Subcutaneous abdominal adipose tissue (tissue), 5 donors: ENCODE measurements at regions not wholly inside any gene's neighbourhood (a gene's known extent, or its start where the extent isn't known, plus 50 kb on each side); places are given as distances from the start of the nearest gene placed in this dataset.
"Not testable (repeated sequence)": the region's sequence is repeated elsewhere in the genome, so short reads cannot be mapped to it uniquely, and the experiment has no call there.

Source experiments
- H3K27ac ChIP-seq: one replicate; pipeline ENCODE4 v1.7.0; 2013; ENCODE audit warnings: low read depth, mild to moderate bottlenecking, inconsistent platforms, low read length, moderate library complexity
- H3K27me3 ChIP-seq, 5 donors: one replicate each; pipeline ENCODE4 v1.7.0; 2013; ENCODE audit warnings: low read length in 5 of 5, inconsistent platforms in 1 of 5; ENCODE audit not compliant: control insufficient read depth in 5 of 5, insufficient read depth in 4 of 5
- H3K36me3 ChIP-seq, 5 donors: one replicate each; pipeline ENCODE4 v1.7.0; 2013; ENCODE audit warnings: low read length in 5 of 5; ENCODE audit not compliant: control insufficient read depth in 5 of 5, insufficient read depth in 5 of 5
- H3K4me1 ChIP-seq, 5 donors: one replicate each; pipeline ENCODE4 v1.7.0; 2013; ENCODE audit warnings: low read length in 5 of 5, mild to moderate bottlenecking in 3 of 5, moderate library complexity in 1 of 5; ENCODE audit not compliant: control insufficient read depth in 5 of 5, insufficient read depth in 5 of 5
- H3K4me3 ChIP-seq, 5 donors: one replicate each; pipeline ENCODE4 v1.7.0; 2013; ENCODE audit warnings: low read length in 5 of 5, low read depth in 1 of 5
- H3K9ac ChIP-seq, 5 donors: one replicate each; pipeline ENCODE4 v1.7.0; 2013; ENCODE audit warnings: low read length in 5 of 5, mild to moderate bottlenecking in 4 of 5, moderate library complexity in 3 of 5
- H3K9me3 ChIP-seq, 5 donors: one replicate each; pipeline ENCODE4 v1.7.0; 2013; ENCODE audit warnings: low read length in 5 of 5; ENCODE audit not compliant: control insufficient read depth in 5 of 5
- donor health status: healthy.
- donor health status: healthy.
- donor health status: healthy.
- donor health status: healthy.
- donor health status: healthy.

GRCh38 chrX:99248180-99248579, 1161.9 kb downstream of the PCDH19 start:
- Histone ChIP-seq H3K27me3 (peaks cover 0 to 4% (median 0%) of the 10 kb centered on the region in 5 donors), H3K27ac (no peak overlapping the region), H3K36me3 (no peaks in the 10 kb centered on the region), H3K9me3 (no peaks in the 10 kb centered on the region), H3K4me3 (no peak overlapping the region), H3K4me1 (no peaks in the 10 kb centered on the region), H3K9ac (no peak overlapping the region)

- H3K27me3 ChIP-seq, result peaks cover 0 to 4% (median 0%) of the 10 kb centered on the region in 5 donors
- peaks cover 0 to 6% (median 0%) of the 10 kb centered on the region in 5 donors for H3K9me3 ChIP-seq
- H3K4me3 ChIP-seq, result no peak overlapping the region
- no peak overlapping the region for H3K9ac ChIP-seq
- no peaks in the 10 kb centered on the region for H3K4me1 ChIP-seq
- H3K27ac ChIP-seq, result no peak overlapping the region
- H3K36me3 ChIP-seq, result no peaks in the 10 kb centered on the region
These were observed 1168.1 kb downstream of the PCDH19 start for GRCh38 chrX:99242001-99242400.

- not testable (repeated sequence) for H3K36me3 ChIP-seq, H3K27me3 ChIP-seq, H3K4me1 ChIP-seq, H3K27ac ChIP-seq, H3K9ac ChIP-seq, H3K9me3 ChIP-seq, H3K4me3 ChIP-seq
These were observed 1175.7 kb downstream of the PCDH19 start for GRCh38 chrX:99234384-99234783.

- Histone ChIP-seq H3K36me3 (no peaks in the 10 kb centered on the region), H3K4me1 (no peaks in the 10 kb centered on the region), H3K9ac (no peak overlapping the region), H3K9me3 (peaks cover 0 to 5% (median 0%) of the 10 kb centered on the region in 5 donors), H3K4me3 (no peak overlapping the region), H3K27me3 (peaks cover 0 to 2% (median 0%) of the 10 kb centered on the region in 5 donors), H3K27ac (no peak overlapping the region)
These were observed 1217.7 kb downstream of the PCDH19 start for GRCh38 chrX:99192421-99192820.

GRCh38 chrX:99184153-99184552, 1225.9 kb downstream of the PCDH19 start:
- H3K27me3 ChIP-seq, result peaks cover 0 to 5% (median 0%) of the 10 kb centered on the region in 5 donors
- no peaks in the 10 kb centered on the region for H3K9me3 ChIP-seq
- no peaks in the 10 kb centered on the region for H3K36me3 ChIP-seq

GRCh38 chrX:99172958-99173357, 1237.1 kb downstream of the PCDH19 start:
- Histone ChIP-seq H3K4me1 (no peaks in the 10 kb centered on the region), H3K27me3 (peaks cover 0 to 5% (median 0%) of the 10 kb centered on the region in 5 donors), H3K36me3 (no peaks in the 10 kb centered on the region)

More at GRCh38 chrX:99184153-99184552, 1225.9 kb downstream of the PCDH19 start:
- Histone ChIP-seq H3K4me1 (no peaks in the 10 kb centered on the region), H3K4me3 (no peak overlapping the region), H3K27ac (no peak overlapping the region), H3K9ac (no peak overlapping the region)

GRCh38 chrX:99142745-99143144, 1267.3 kb downstream of the PCDH19 start:
- Histone ChIP-seq H3K9ac (no peak overlapping the region), H3K27ac (no peak overlapping the region), H3K27me3 (peaks cover 0 to 10% (median 0%) of the 10 kb centered on the region in 5 donors), H3K4me3 (no peak overlapping the region), H3K4me1 (no peaks in the 10 kb centered on the region), H3K36me3 (no peaks in the 10 kb centered on the region), H3K9me3 (peaks cover 0 to 12% (median 6%) of the 10 kb centered on the region in 5 donors)

More at GRCh38 chrX:99172958-99173357, 1237.1 kb downstream of the PCDH19 start:
- Histone ChIP-seq H3K9ac (no peak overlapping the region), H3K27ac (no peak overlapping the region), H3K9me3 (no peaks in the 10 kb centered on the region), H3K4me3 (no peak overlapping the region)

- H3K4me3 ChIP-seq, result no peak overlapping the region
- no peaks in the 10 kb centered on the region for H3K36me3 ChIP-seq
- no peaks in the 10 kb centered on the region for H3K4me1 ChIP-seq
- no peak overlapping the region for H3K9ac ChIP-seq
- H3K9me3 ChIP-seq, result no peaks in the 10 kb centered on the region
- H3K27me3 ChIP-seq, result peaks cover 0 to 7% (median 0%) of the 10 kb centered on the region in 5 donors
- no peak overlapping the region for H3K27ac ChIP-seq
These were observed 1272.6 kb downstream of the PCDH19 start for GRCh38 chrX:99137488-99137887.

- H3K36me3 ChIP-seq, result no peaks in the 10 kb centered on the region
- no peak overlapping the region for H3K27ac ChIP-seq
- H3K9me3 ChIP-seq, result no peaks in the 10 kb centered on the region
- no peak overlapping the region for H3K9ac ChIP-seq
- H3K4me1 ChIP-seq, result no peaks in the 10 kb centered on the region
- no peak overlapping the region for H3K4me3 ChIP-seq
- peaks cover 0 to 9% (median 0%) of the 10 kb centered on the region in 5 donors for H3K27me3 ChIP-seq
These were observed 1293.1 kb downstream of the PCDH19 start for GRCh38 chrX:99117011-99117410.

GRCh38 chrX:99095965-99096635, 1314.0 kb downstream of the PCDH19 start:
- no peaks in the 10 kb centered on the region for H3K36me3 ChIP-seq
- peaks cover 0 to 5% (median 0%) of the 10 kb centered on the region in 5 donors for H3K9me3 ChIP-seq
- no peaks in the 10 kb centered on the region for H3K4me1 ChIP-seq
- H3K27me3 ChIP-seq, result peaks cover 0 to 6% (median 0%) of the 10 kb centered on the region in 5 donors
- no peak overlapping the region for H3K9ac ChIP-seq
- H3K27ac ChIP-seq, result no peak overlapping the region
- no peak overlapping the region for H3K4me3 ChIP-seq
